Prostate gland (tissue), 2 donors: ENCODE measurements at regions not wholly inside any gene's neighbourhood (a gene's known extent, or its start where the extent isn't known, plus 50 kb on each side); places are given as distances from the start of the nearest gene placed in this dataset.
"Not testable (repeated sequence)": the region's sequence is repeated elsewhere in the genome, so short reads cannot be mapped to it uniquely, and the experiment has no call there.

Experiments used
- DNase-seq: peaks from one replicate; pipeline ENCODE4 v3.0.0-alpha.2; 2019; ENCODE audit warnings: low spot score
- H3K27ac ChIP-seq, 2 donors: fragments of 200-600 bp; sonication (generic); 2 replicates each; pipeline ENCODE4 v1.5.1; 2017 to 2019
- H3K27me3 ChIP-seq: fragments of 200-600 bp; sonication (generic); replicated peaks from 2 replicates; pipeline ENCODE4 v1.5.1; 2019; ENCODE audit not compliant: insufficient read depth
- H3K36me3 ChIP-seq, 2 donors: fragments of 200-600 bp; sonication (generic); 1 replicate in 1 of 2; 2 replicates in 1 of 2; pipeline versions ENCODE4 v1.5.1 to v1.8.1; 2017 to 2019
- H3K4me1 ChIP-seq: fragments of 200-600 bp; sonication (generic); replicated peaks from 2 replicates; pipeline ENCODE4 v1.5.1; 2019
- H3K4me3 ChIP-seq, 2 donors: fragments of 200-600 bp; sonication (generic); 2 replicates each; pipeline ENCODE4 v1.5.1; 2017 to 2019
- H3K9me3 ChIP-seq: fragments of 200-600 bp; sonication (generic); 2 replicates; pipeline ENCODE4 v1.5.1; 2017
- CTCF ChIP-seq, 4 experiments: fragments of 200-600 bp in 2 of 4; fragments of 450-650 bp in 2 of 4; sonication (generic) in 2 of 4; IDR thresholded peaks; 1 replicate in 3 of 4; 2 replicates in 1 of 4; pipeline ENCODE4 v1.5.1; 2016 to 2019; ENCODE audit warnings: antibody characterized with exemption in 4 of 4, mild to moderate bottlenecking in 2 of 4, moderate library complexity in 2 of 4
- POLR2A ChIP-seq: fragments of 450-650 bp; IDR thresholded peaks from one replicate; pipeline ENCODE4 v1.6.1; 2016; ENCODE audit warnings: antibody characterized with exemption, mild to moderate bottlenecking
- POLR2AphosphoS5 ChIP-seq: sonication (generic); formaldehyde crosslinking; IDR thresholded peaks from one replicate; pipeline ENCODE4 v1.6.1; 2017; ENCODE audit warnings: antibody characterized with exemption
- WGBS: methylation state at CpG from one replicate; pipeline ENCODE4 v1.1.5; 2018; 5-methylcytosine and 5-hydroxymethylcytosine counted together
- intact Hi-C: fragments of 100-400 bp; cut with DNase I; formaldehyde crosslinking; loops from one replicate; pipeline ENCODE4 v1.14.2; 2022

DNA sequence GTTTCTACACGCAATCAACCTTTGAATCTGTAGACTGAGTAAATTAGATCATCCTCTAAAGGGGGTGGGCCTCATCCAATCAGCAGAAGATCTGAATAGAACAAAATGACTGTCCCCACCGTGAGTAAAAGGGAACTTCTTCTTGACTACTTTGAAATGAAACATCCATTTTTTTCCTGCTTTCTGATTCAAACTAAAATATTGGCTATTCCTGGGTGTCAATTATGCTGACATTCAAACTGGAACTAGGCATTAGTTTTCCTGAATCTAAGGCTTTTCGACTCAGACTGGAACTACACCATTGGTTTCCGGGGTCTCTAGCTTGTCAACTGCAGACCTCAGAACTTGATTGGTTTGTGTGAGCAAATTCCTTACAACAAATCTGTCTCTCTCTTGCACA is 772.2 kb upstream of the CDH10 start:
- no peak overlapping the region for H3K4me3 ChIP-seq
- no peaks in the 10 kb centered on the region for H3K4me1 ChIP-seq
- no peak for DNase-seq
- no peaks in the 10 kb centered on the region for H3K27me3 ChIP-seq
- TF ChIP-seq CTCF (IDR thresholded peaks at IDR 0.05): no peak
- TF ChIP-seq POLR2AphosphoS5: no peak
- TF ChIP-seq POLR2A: no peak
- intact Hi-C loops: no loop called here
- H3K27ac ChIP-seq: no peak overlapping the region
- WGBS: 77% methylated on average over 4 of the region's 4 CpGs
- no peaks in the 10 kb centered on the region for H3K9me3 ChIP-seq
- H3K36me3 ChIP-seq: no peaks in the 10 kb centered on the region

DNA sequence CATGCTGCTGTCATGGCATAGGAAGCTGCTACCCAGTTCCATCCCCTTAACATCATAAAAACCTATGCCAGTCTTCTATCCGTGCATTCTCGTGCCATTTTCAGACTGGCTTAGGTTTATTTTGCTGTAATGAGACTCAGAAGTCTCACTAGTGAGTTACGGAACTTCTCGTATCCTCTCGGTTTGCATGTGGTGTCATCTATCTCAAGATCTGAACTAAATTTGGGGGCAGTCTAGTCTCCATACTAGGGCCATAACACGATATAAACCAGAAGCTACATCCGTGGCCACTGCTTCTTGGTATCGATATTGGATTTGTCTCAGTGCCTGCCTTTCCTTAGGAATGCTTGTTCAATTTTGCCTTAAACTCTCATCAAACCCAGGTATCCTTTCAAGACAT is 771.2 kb upstream of the CDH10 start:
- TF ChIP-seq POLR2A: no peak
- no peak for TF ChIP-seq CTCF (IDR thresholded peaks at IDR 0.05)
- TF ChIP-seq POLR2AphosphoS5: no peak
- no peaks in the 10 kb centered on the region for H3K9me3 ChIP-seq
- H3K36me3 ChIP-seq: no peaks in the 10 kb centered on the region
- H3K27ac ChIP-seq: no peak overlapping the region
- WGBS: 91% methylated on average over 8 of the region's 8 CpGs
- intact Hi-C loops: no loop called here
- no peak for DNase-seq
- H3K27me3 ChIP-seq: no peaks in the 10 kb centered on the region
- H3K4me1 ChIP-seq: no peaks in the 10 kb centered on the region
- H3K4me3 ChIP-seq: no peak overlapping the region

DNA sequence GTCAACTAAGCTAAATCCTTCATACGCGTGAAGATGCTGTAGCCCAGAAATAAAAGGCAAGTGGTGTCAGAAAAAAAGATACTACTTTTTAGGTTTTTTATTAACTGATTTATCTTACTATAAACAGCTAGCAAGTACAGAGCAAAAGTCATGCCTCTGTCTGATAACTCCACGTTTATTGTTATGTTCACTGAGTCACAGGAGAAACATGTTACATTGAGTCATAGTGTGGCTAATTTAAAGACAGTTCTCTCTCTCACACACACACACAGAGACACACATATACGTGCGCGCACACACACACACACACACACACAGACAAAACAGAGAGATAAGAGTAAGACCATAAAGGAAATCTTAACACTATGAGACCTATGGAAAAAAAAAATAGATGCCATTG is 770.0 kb upstream of the CDH10 start:
- intact Hi-C loops: no loop called here
- H3K27me3 ChIP-seq: no peaks in the 10 kb centered on the region
- H3K27ac ChIP-seq: no peak overlapping the region
- no peak overlapping the region for H3K4me3 ChIP-seq
- no peak for DNase-seq
- WGBS: 68% methylated on average over 6 of the region's 6 CpGs
- H3K36me3 ChIP-seq: no peaks in the 10 kb centered on the region
- TF ChIP-seq CTCF (IDR thresholded peaks at IDR 0.05) (no peak), POLR2AphosphoS5 (no peak), POLR2A (no peak)
- no peaks in the 10 kb centered on the region for H3K9me3 ChIP-seq
- H3K4me1 ChIP-seq: no peaks in the 10 kb centered on the region

GRCh38 chr5:25412116-25412661 is 767.4 kb upstream of the CDH10 start:
- no peaks in the 10 kb centered on the region for H3K36me3 ChIP-seq
- no peaks in the 10 kb centered on the region for H3K9me3 ChIP-seq
- DNase-seq: no peak
- intact Hi-C loops: no loop called here
- H3K4me3 ChIP-seq: no peak overlapping the region
- 93% methylated on average over 2 of the region's 2 CpGs for WGBS
- TF ChIP-seq CTCF (IDR thresholded peaks at IDR 0.05) (no peak), POLR2A (no peak), POLR2AphosphoS5 (no peak)
- H3K27ac ChIP-seq: no peak overlapping the region
- H3K4me1 ChIP-seq: no peaks in the 10 kb centered on the region
- no peaks in the 10 kb centered on the region for H3K27me3 ChIP-seq

DNA sequence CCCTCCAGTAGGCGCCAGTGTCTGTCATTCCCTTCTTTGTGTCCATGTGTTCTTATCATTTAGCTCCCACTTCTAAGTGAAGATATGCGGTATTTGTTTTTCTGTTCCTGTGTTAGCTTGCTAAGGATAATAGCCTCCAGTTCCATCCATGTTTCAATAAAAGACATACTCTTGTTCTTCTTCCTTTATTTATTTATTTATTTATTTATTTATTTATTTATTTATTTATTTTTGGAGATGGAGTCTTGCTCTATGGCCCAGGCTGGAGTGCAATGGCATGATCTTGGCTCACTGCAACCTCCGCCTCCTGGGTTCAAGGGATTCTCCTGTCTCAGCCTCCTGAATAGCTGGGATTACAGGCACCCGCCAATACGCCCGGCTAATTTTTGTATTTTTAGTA is 762.6 kb upstream of the CDH10 start:
- H3K27ac ChIP-seq, H3K4me3 ChIP-seq, intact Hi-C loops, H3K9me3 ChIP-seq, H3K4me1 ChIP-seq, DNase-seq, H3K27me3 ChIP-seq, H3K36me3 ChIP-seq: not testable (repeated sequence)
- WGBS: 90% methylated on average over 6 of the region's 6 CpGs
